CD4-positive, alpha-beta T cell treated with Interleukin-4 for 4 hours (primary cell): ENCODE measurements at regions not wholly inside any gene's neighbourhood (a gene's known extent, or its start where the extent isn't known, plus 50 kb on each side); places are given as distances from the start of the nearest gene placed in this dataset.
A peak's percentile ranks its signal among the peaks of the same experiment; 100 is the strongest.

ENCODE experiments used
- DNase-seq: peaks from one replicate; pipeline ENCODE4 v3.0.0-alpha.2; 2020

DNA sequence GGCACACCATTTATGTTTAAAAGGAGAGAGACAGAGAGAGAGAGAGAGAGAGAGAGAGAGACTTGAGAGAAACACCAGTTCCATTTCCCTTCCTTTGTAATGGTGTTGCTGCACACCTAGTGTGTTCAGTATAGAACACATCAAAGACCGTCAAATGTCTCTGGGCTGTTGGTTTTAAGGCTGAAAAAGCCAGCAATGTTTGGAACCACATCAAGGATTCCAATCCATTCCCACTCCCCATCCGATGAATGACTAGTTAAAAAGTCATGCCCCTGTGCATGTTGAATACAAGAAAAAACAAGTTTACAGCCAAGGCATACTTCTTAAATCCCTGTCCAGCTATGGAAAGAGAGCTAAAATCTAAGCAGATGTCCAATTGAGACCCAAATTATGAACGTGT, 83.0 kb upstream of the IFNE start:
- DNase-seq = no peak

DNA sequence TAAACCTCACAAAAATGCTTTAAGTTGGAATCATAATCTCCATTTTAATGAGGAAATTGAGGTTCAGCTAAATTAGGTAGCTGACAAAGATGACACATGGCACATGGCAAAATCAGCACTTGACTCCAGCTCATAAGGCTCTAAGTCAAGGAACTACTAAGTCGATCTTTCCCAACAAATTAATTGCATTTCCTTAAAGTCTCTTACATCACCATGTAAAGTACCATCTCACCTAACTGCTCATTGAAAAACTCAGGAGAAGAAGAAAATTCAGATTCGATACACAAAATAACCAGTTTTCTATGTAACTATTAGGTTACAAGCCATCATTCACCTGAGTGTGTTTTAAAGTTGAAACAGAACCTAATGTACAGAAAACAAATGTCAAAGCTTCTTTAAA, 85.8 kb upstream of the IFNE start:
- DNase-seq = no peak

DNA sequence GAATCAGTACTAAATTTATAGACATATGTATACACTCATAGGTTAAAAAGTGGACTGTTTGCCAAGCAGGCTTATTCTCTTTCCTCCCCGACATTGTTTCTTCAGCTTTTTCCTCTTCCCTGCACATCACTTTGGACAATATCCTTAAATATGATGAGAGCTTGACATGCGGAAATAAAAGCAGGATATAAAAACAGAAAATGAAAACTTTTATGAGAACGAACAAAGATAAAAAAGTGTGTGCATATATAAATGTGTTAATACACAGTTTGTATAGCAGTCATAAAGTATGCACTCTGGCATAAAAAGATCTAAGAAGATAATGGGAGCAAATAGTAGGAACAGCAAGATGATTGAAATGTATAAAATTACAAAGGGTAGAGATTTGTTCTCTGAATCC, 86.4 kb upstream of the IFNE start:
- no peak for DNase-seq

DNA sequence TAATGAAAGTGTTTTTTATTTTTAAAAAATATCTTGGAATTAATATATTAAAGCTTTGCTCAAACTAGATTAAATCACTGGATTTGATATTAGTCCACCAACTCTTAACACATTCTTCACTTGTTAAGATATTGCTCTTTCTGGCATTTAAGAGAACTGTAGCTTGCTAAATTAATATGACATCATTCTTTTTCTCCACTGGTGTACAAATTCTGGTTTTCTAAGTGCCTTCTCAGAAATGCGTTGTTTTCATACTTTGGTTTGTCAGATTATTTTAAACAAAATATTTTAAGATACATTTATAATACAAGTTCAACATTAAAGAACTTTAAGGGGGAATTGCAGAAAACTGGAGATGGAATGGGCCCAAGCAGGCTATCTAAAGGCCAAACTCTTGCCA, 87.6 kb upstream of the IFNE start:
- no peak for DNase-seq

DNA sequence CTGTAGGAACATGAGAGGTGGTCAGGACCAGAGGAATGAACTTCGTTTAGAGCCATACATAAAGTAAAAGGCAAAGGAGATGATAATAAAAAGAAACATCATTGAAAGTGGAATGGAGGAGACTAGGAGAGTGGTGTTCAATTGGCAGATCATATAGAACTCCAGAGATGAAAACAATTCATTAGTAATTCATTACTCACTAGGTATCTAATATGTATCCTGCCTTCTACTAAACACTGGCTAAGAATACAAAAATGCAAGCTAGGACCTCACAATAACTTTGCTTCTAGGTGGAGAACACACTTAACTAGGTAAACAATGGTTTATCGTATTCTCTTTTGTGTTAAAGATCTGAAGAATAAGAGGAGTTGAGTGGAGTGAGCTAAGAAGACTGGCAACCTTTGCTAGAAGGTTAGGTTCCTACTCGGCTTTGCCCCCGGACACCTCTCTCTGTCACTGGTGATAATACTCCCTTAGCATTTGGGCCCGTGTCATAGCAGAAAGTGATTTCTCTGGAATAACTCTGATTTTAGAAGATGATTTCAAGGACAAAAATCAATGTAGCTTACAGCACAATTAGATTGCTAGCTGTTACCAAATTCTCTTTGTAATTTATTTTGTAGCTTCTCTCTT, 88.6 kb upstream of the IFNE start:
- no peak for DNase-seq

DNA sequence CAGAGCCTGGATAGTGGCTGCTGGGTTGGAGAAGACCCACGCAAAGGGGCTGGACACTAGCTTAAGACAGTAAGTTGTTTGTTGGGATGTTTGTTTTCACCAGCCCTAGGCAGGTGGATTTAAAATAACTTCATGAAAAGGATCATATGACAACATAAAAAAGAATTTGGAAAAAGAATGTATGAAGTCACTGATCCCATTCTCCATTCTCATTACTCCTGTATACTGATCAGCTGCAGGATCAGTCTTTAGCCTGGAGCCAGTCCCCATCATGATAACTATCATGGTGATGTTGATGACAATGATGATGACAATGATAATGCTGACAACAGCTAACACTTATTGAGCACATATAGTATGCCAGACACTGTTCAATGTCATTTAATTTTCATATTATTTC, 92.1 kb upstream of the IFNE start:
- no peak for DNase-seq

DNA sequence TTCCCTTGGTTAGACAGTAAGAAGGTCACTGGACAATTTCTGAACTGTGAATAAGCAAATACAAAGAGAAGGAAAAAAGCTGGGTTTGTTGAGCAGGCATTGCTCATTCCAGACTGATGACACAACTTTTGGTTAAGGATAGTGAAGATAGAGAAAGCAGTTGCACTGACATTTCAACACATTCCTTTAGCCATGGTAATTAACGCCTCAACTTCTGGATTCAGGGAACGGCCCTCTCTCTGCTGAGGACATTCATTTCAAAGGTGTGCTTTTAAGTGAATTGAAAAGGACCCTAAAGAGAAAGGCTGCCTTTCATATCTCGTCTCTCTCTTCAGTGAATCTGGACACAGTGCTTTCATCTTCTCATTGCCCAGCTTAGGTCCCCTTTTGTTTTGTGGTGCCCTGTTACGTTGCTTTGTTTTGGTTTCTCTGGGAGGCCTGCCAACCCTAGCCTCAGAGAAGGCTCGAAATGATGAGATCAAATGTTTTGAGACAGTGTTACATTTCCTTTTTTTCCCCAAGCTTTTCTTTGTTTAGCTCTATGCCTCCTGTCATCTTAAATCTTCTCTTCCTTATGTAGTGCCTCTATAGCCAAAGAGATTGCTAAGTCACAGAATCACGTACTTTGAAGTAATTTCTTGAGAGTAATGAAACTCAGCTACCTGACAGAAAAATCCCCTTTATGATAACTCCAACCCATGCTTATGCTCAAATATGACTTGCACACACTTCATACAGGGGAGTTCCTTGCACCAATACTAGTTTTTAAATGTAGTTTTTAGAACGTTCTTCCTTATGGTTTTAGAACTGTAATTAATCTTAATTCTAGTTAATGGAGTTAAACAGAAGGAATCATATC, 94.4 kb upstream of the IFNE start:
- DNase-seq = peak; percentile 32

DNA sequence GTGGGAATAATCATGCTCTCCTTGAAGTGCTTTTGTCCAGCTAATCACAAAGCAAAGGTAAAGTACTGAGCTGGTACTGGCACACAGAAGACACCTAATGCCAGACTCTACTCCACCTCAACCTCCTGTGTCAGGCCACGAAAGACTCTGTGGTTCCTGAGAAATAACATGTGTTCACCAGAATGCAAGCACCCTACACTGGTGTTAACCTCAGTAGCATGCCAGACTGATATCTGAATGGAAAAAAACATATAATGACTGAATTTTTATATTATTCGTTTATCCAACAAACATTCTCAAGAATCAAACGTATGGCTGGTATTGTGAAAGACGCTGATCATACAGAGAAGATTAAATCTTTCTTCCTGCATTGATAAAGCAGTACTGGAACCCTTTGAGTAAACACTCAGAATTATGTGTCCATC, 97.1 kb upstream of the IFNE start:
- DNase-seq = peak; percentile 78

DNA sequence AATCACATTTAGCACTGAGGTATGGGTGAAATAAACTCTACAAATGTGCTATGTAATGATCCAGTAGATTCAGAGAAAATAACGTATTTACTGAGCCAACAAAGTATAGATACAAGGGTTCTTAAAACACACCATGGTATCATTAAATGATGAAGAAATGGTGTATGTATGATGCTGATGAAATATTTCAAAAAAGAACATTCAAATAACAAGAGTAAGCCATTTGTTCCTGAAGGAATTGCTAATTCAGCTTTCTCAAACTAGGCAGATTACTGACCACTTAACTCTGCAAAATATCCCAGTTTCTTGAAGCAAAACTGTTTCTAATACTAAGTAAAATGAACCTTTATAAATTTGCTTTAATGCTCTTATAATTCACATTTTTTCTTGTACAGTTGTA, 97.6 kb upstream of the IFNE start:
- DNase-seq = no peak

DNA sequence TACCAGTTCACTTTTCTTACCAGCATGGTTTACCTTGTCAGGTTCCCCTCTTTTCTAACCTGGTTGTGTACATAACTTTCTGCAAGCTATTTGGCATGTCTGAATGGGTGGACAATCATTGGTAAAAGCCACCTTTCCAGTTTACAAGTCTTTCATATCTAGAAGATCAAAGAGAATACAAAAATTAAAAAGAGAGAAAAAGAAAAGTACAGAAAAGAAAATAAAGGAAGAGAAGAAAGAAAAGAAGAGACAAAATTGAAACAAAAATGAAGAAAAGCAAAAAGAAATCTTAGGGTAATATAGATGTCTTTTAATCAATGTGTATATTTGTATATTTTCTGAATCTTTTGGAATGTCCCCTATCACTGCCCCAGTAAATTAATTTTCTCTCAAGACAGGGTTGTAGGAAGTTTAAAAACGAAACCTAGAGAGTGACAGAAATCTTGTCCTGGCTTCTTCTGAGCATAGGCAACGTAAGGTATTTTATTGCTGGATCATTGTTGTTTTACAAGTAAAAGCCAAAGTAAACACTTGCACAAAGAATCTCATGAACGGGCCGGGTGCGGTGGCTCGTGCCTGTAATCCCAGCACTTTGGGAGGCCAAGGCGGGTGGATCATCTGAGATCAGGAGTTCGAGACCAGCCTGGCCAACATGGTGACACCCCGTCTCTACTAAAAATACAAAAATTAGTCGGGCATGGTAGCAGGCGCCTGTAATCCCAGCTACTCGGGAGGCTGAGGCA, 98.7 kb upstream of the IFNE start:
- DNase-seq = no peak

DNA sequence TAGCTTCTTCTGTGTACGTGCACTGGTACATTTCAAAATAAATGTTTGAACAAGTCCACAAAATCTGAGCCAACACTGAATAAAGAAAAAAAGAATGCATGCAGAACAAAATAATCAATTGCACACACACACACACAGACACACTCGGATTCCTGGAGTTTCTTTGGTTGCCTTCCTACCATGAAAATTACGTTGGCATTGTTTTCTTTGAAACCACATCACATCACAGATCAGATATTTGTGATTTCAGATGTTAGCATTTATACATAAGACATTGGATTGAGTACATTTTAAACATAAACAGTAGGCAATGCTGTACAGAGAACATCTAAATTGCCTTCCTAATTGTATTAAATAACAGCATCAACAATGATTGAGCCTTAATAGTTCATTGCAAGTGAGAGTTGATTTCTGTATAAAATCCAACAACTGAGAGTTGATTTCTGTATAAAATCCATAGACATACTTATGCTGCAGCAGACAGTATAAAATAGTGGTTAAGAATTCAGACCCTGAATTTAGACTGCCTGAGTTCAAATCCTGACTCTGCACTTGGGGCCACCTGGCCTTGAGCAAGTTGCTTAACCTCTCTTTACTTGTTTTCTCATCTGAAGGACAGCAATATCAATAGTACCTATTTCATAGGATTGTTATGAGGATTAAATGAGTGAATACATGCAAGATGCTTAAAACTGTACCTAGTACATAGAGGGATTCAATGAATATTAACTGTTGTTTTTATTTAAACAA, 101.7 kb upstream of the IFNE start:
- no peak for DNase-seq

DNA sequence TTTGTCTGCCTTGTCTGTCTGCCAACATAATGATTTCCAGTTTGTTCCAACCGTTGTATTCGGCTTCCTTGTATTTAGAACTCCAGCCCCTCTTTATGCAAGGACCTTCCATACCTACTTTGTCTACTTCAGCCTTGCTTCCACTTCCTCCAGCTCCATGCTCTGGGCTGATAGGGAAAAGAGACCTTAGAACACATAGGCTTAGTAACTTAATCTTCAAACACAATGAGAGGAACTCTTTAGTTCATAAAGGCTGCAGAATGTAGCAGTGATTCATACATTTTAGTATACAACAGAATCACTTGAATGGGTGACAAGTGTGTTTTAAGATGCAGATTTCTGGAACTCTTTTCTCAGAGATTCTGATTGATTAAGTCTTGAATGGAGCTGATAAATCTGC, 102.8 kb upstream of the IFNE start:
- DNase-seq = no peak

DNA sequence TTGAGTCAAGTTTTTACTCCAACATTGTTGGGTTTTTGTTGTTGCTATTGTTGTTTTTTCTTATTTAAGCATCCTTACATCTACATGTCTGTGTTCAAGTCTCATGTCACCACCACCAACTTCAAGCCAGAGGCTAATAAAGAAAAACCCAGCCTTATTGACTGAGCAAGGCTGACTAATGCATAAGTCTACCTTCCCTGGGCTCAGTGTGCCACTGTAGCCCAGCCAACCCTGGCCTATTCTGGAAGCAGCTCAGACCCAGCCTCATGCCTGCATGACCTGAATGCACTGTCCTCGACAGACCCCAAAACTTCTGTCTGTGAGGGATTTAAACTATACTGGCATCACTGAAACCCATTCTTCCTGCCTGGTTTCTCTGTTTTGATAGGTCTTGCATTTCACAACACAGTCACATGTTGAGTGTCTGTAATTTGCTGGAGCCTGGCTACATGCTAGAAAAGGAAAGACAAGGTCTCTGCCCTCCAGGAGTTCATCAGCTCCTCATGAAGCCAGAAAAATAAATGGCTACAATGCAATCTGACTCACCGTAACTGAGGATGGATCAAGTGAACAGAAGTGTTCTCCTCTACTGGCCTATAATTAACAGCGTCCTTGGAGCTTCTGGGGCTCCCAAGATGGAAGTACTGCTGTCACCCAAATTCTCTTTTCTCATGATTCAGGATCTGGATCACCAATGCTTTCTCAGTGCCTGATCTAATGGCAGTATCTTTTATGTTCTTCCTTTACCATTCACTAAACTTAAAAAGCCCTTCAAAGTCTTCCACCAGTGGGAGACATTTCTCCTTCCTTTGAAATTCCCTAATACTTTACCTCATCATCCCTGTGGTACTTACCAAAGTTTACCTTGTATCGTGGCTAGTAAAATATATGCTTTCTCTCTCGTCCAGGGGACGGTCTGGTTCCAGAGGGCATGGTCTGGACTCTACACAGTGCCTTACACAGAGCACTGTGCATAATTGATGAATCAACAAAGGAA, 103.9 kb upstream of the IFNE start:
- DNase-seq = no peak

DNA sequence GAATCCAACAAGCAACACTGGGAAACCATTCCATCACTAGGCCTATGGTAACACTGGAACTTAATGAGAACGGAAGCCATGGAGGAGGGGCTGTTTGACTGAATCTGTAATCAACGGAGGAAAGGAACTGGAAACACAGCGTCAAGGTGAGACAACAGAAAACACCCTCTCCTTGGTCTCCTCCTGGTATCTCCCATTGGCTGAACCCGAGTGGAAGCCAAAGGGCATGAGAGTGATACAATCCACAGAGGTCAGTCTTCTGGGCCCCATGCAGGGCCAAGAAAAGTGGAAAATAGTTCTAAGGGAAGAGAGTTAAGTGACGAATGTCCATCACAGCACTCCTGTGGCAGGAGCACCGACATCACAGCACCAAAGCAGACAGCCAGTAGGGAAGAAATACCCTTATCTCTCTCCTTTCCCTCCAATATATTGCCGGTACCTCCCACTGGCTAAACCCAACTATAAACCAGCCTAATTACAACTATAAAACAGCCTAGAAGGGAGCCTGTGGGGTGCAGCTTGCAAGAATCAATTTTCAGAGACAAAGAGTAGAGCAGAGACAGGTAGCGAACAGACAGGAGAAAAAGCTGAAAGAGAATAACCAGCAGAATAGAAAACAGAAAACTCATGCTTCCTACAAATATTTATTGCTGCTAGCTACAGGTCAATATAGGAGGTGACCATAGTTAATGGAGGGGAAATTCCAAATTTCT, 107.4 kb upstream of the IFNE start:
- no peak for DNase-seq

DNA sequence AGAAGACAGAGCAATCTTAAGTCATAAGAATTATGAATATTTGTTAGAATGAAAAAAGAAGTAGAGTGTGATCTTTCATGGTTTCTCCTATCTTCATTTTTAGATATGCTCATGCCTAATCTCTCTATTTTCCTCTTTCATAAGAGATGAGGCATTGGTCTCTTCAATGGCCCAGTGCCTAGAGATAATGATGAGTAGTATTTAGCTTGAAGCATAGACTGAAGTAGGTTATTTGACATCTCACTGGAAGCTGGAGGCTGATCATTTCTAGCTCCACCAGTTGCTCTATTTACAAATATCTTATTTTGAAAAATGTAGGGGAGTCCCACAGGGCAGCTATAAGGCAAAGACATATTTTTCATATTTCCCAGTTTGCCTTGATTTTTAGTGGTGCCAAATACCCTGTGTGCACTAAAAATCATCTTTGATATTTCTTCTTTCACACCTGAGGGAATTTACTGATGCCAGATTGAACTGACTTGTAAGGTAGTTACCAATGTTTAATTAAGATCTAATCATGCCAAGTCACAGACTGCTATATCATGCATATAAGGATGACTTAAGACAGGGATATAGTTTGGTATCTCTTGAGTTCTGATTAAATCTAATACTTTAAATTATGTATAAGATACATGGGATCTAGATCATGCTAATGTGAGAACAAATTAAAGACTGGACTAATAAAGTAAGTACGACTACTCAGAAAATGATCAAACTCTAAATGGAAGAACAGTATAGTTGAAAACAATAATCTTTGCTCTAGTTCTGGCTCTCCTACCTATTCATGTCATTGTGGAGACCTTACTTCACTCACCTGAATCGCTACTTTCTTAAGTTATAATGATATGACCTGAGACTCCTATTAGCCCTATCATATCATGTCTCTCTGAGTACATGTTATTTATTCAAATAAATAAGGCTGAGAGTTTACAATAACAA, 108.2 kb upstream of the IFNE start:
- no peak for DNase-seq

DNA sequence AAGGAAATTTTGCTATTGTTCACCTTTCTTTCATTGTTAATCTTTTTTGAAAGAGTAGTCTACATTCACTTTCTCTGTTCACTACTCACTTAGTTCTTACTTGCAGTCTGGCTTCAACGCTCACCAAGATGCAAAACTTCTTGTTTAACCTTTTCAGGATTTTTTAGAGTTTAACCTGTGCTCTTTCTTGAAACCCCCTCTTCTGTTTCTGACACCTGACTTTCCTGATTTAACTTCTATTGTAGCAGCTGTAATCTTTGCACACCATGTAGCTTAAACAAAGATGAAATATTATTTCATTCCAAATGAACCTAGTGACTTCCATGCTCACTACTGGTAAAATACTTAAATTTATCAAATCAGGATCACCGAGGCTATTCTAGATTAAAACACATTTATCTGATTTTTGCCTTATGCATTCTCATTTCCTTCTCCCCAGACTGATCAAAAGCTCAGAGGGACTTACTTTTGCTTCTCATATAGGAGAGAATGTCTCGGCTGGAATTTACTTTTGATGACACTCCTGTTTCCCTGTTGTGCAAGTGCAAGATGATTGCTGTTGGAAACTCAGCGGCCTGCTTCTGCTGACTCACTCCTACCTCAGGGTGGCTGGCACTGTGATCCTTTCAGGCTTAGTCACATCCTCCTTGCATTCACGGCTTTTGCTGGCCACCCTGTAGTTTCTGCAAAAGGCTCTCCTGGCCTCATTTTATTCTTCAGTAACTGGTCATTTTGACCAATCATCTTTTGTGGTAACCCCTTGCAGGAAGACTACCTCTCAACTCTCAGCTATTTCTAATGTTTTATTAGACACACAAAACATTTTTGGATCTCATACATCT, 109.3 kb upstream of the IFNE start:
- DNase-seq = peak; percentile 42

DNA sequence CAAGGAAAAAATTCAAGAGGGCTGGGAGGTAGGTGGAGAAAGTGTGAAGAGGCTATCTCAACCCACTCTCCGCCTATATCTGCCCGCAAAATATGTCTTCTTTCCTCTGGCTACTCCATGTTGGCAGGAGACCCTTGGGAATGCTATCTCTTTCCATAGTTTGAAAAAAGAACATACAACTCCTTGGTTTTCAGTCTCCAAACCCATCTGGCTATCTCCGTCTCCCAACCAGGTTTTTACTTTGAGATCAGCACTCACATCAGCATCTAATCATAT, 109.9 kb upstream of the IFNE start:
- DNase-seq = no peak

DNA sequence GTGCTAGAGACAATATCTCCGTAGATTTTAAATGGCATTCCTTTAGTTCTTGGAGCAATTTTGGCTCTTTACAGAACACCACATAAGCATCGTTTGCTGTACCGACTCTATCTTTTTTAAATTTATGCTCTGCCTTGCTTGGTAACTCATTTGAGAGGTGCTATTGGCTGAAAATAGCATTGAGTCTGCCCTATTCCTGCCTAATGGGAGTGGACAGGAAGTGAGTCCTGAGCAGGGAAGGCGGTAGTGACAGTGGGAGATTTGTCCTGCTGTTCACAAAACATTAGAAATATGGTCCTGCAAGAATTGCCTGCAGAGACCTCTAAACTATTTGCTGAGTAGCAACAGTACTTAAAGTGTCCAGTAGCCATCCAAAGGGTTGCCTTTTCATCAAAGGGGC, 115.2 kb upstream of the IFNE start:
- no peak for DNase-seq

DNA sequence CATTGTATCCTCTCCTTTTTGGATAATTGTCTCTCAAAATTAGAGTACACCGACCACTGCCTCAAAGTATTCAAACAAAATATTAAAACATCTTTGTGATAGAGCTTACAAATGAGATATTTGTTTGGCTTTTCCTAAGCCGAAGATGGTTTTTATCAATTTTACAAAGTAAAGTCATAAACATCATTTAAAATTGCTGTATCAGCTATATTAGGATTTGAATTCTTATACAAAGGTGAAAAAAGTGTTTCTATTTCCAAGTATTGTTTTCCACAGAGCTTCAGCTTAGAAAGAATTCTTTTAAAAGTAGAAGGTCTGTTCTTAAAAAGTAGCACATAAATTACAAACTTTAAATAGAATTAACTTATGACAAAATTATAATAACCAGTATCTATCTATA, 116.6 kb upstream of the IFNE start:
- DNase-seq = no peak
